GDM1 (cell line): ENCODE measurements at regions not wholly inside any gene's neighbourhood (a gene's known extent, or its start where the extent isn't known, plus 50 kb on each side); places are given as distances from the start of the nearest gene placed in this dataset.
"Not testable (repeated sequence)": the region's sequence is repeated elsewhere in the genome, so short reads cannot be mapped to it uniquely, and the experiment has no call there.

Source experiments
- DNase-seq: peaks from one replicate; lab custom pipeline; 2025; lab: John Stamatoyannopoulos, UW

GRCh38 chr11:103584720-103585119 is 451.7 kb upstream of the DDI1 start:
- no peak for DNase-seq

- no peak for DNase-seq
These were observed 451.0 kb upstream of the DDI1 start for GRCh38 chr11:103585401-103585800.

GRCh38 chr11:103585911-103586310 is 450.5 kb upstream of the DDI1 start:
- no peak for DNase-seq

- DNase-seq, result no peak
These were observed 449.7 kb upstream of the DDI1 start for GRCh38 chr11:103586756-103587155.

GRCh38 chr11:103587901-103588788 is 448.3 kb upstream of the DDI1 start:
- no peak for DNase-seq

GRCh38 chr11:103591554-103591953 is 444.9 kb upstream of the DDI1 start:
- DNase-seq, result no peak

GRCh38 chr11:103594283-103594682 is 442.2 kb upstream of the DDI1 start:
- no peak for DNase-seq

GRCh38 chr11:103596315-103596714 is 440.1 kb upstream of the DDI1 start:
- DNase-seq, result no peak

GRCh38 chr11:103601225-103601846 is 435.1 kb upstream of the DDI1 start:
- peak; percentile 15 for DNase-seq

GRCh38 chr11:103602840-103603239 is 433.6 kb upstream of the DDI1 start:
- DNase-seq, result no peak

GRCh38 chr11:103604310-103604709 is 432.1 kb upstream of the DDI1 start:
- DNase-seq, result no peak

GRCh38 chr11:103608566-103608965 is 427.9 kb upstream of the DDI1 start:
- DNase-seq, result no peak

- no peak for DNase-seq
These were observed 427.0 kb upstream of the DDI1 start for GRCh38 chr11:103609117-103610066.

- no peak for DNase-seq
These were observed 426.0 kb upstream of the DDI1 start for GRCh38 chr11:103610435-103610834.

GRCh38 chr11:103611526-103612260 is 424.7 kb upstream of the DDI1 start:
- not testable (repeated sequence) for DNase-seq

GRCh38 chr11:103612451-103612850 is 424.0 kb upstream of the DDI1 start:
- DNase-seq, result not testable (repeated sequence)

GRCh38 chr11:103616586-103616985 is 419.9 kb upstream of the DDI1 start:
- not testable (repeated sequence) for DNase-seq

GRCh38 chr11:103618528-103618927 is 417.9 kb upstream of the DDI1 start:
- DNase-seq, result no peak

- DNase-seq, result no peak
These were observed 417.0 kb upstream of the DDI1 start for GRCh38 chr11:103619480-103619879.

GRCh38 chr11:103619938-103620337 is 416.5 kb upstream of the DDI1 start:
- DNase-seq, result no peak

- no peak for DNase-seq
These were observed 414.1 kb upstream of the DDI1 start for GRCh38 chr11:103622296-103622695.

- DNase-seq, result no peak
These were observed 412.5 kb upstream of the DDI1 start for GRCh38 chr11:103623933-103624332.
